Nephron progenitor cell (in vitro differentiated cells): ENCODE measurements at regions not wholly inside any gene's neighbourhood (a gene's known extent, or its start where the extent isn't known, plus 50 kb on each side); places are given as distances from the start of the nearest gene placed in this dataset.

ENCODE experiments used
- DNase-seq: peaks from one replicate; pipeline ENCODE4 v3.0.0; 2021
- H3K27ac Mint-ChIP-seq: 2 replicates; pipeline ENCODE4 v1.8.0; 2021; ENCODE audit warnings: mild to moderate bottlenecking, moderate library complexity, mixed read lengths
- H3K27me3 Mint-ChIP-seq: 2 replicates; pipeline ENCODE4 v1.8.0; 2021; ENCODE audit warnings: mild to moderate bottlenecking, low read depth, mixed read lengths; ENCODE audit not compliant: poor library complexity
- H3K36me3 Mint-ChIP-seq: 2 replicates; pipeline ENCODE4 v1.8.0; 2021; ENCODE audit warnings: low read depth, mixed read lengths
- H3K4me1 Mint-ChIP-seq: 2 replicates; pipeline ENCODE4 v1.8.0; 2021; ENCODE audit warnings: mixed read lengths
- H3K4me3 Mint-ChIP-seq: 2 replicates; pipeline ENCODE4 v1.8.0; 2021; ENCODE audit warnings: mild to moderate bottlenecking, moderate library complexity, mixed read lengths
- H3K9me3 Mint-ChIP-seq: 2 replicates; pipeline ENCODE4 v1.8.0; 2021; ENCODE audit warnings: mild to moderate bottlenecking, moderate library complexity, mixed read lengths
- TF ChIP-seq, protein P1 (sequence below): fragments of 200-600 bp; sonication (generic); IDR thresholded peaks from 2 replicates; pipeline ENCODE4 v1.5.0; 2021; ENCODE audit warnings: antibody characterized with exemption

GRCh38 chr7:46026741-46027140 is 105.7 kb upstream of the IGFBP3 start:
- Mint-ChIP-seq H3K4me1 (peaks cover 12% of the 10 kb centered on the region), H3K27ac (no peak overlapping the region), H3K4me3 (no peak overlapping the region), H3K27me3 (peaks cover 5% of the 10 kb centered on the region), H3K36me3 (peaks cover 5% of the 10 kb centered on the region), H3K9me3 (peaks cover 14% of the 10 kb centered on the region)
- DNase-seq: no peak
- TF ChIP-seq, protein P1, sequence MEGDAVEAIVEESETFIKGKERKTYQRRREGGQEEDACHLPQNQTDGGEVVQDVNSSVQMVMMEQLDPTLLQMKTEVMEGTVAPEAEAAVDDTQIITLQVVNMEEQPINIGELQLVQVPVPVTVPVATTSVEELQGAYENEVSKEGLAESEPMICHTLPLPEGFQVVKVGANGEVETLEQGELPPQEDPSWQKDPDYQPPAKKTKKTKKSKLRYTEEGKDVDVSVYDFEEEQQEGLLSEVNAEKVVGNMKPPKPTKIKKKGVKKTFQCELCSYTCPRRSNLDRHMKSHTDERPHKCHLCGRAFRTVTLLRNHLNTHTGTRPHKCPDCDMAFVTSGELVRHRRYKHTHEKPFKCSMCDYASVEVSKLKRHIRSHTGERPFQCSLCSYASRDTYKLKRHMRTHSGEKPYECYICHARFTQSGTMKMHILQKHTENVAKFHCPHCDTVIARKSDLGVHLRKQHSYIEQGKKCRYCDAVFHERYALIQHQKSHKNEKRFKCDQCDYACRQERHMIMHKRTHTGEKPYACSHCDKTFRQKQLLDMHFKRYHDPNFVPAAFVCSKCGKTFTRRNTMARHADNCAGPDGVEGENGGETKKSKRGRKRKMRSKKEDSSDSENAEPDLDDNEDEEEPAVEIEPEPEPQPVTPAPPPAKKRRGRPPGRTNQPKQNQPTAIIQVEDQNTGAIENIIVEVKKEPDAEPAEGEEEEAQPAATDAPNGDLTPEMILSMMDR: no peak

- no peak for DNase-seq
- TF ChIP-seq, protein P1: no peak
- H3K9me3 Mint-ChIP-seq: no peaks in the 10 kb centered on the region
- H3K4me3 Mint-ChIP-seq: no peak overlapping the region
- peaks cover 12% of the 10 kb centered on the region for H3K4me1 Mint-ChIP-seq
- no peaks in the 10 kb centered on the region for H3K36me3 Mint-ChIP-seq
- peaks cover 8% of the 10 kb centered on the region for H3K27me3 Mint-ChIP-seq
- H3K27ac Mint-ChIP-seq: no peak overlapping the region
Observed at GRCh38 chr7:46024263-46024916, 103.3 kb upstream of the IGFBP3 start.

DNA sequence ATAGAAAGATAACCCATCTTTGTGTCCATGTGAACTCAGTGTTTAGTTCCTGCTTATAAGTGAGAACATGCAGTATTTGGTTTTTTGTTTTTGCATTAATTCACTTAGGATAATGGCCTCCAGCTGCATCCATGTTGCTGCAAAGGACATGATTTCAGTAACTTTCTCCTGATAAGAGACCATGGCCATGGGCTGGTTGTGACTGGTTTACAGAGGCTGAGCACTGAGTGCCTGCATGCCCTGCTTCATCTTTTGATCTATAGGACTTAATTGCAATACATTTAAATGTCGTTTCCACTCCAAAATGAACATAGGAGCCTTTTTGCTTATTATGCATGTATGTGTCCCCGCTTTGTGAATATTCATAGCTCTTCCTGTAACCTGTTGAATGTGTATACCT is 101.3 kb upstream of the IGFBP3 start:
- H3K27ac Mint-ChIP-seq: no peak overlapping the region

DNA sequence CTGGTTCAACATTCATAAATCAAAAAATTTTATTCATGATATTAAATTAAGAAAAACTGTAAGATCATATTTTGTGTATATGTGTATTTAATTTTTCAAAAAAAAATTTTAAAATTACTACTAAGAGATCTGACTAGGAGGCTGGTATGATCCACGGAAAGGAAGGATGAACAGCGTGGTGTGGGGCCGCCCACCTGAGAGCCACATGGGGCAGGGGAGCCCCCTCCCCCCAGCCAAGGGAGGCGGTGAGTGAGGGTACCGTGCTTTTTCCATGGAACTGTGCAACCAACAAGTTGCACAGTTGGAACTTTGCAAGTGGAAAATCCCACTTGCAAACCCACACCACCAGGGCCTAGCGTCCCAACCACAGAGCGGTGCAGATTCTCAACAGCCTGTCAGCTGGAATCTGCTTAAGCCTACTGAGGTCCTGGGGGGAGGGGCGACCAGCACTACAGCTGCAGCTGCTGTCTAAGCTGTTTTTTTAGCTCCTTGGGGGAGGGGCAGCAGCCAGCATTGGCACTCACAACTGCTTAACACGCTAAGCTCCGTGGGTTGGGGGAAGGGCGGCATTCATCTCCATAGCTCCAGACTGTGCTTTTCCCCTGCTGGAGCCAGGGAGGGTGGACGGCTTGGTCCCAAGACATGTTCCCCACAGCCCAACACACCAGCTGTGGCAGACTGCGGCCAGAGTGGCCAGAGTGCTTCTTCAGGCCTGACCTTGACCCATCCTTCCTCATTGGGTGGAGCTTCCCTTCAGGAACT is 94.2 kb upstream of the IGFBP3 start:
- H3K27me3 Mint-ChIP-seq: peaks cover 12% of the 10 kb centered on the region
- H3K36me3 Mint-ChIP-seq: peaks cover 9% of the 10 kb centered on the region
- peaks cover 22% of the 10 kb centered on the region for H3K9me3 Mint-ChIP-seq
- no peak overlapping the region for H3K4me3 Mint-ChIP-seq
- peak; percentile 73 for DNase-seq
- peaks cover 33% of the 10 kb centered on the region for H3K4me1 Mint-ChIP-seq
- no peak overlapping the region for H3K27ac Mint-ChIP-seq
- TF ChIP-seq, protein P1: no peak

More for the DNA sequence above, 101.3 kb upstream of the IGFBP3 start:
- H3K27me3 Mint-ChIP-seq: peaks cover 15% of the 10 kb centered on the region
- DNase-seq: no peak
- peaks cover 8% of the 10 kb centered on the region for H3K36me3 Mint-ChIP-seq
- TF ChIP-seq, protein P1: no peak
- H3K4me3 Mint-ChIP-seq: no peak overlapping the region
- H3K9me3 Mint-ChIP-seq: peaks cover 13% of the 10 kb centered on the region
- peaks cover 12% of the 10 kb centered on the region for H3K4me1 Mint-ChIP-seq

DNA sequence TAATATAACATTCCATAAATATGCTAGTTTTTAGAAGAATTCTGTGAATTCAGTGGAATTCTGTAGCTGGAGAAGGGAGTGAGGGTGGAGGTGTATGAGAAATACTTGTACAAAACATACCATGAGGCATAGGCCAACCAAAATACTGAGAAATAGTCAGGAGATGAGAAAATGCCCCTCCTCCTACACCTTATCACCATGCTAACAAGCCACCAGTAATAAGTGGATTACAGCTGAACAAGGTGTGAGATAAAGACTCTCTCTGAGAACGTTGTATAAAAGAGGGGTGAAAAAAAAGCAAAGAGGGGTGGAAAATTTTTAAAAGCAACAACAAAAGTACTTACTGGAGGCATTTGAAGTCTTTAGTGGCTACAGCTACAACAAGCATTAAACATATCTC is 90.4 kb upstream of the IGFBP3 start:
- no peak overlapping the region for H3K4me3 Mint-ChIP-seq
- no peaks in the 10 kb centered on the region for H3K36me3 Mint-ChIP-seq
- TF ChIP-seq, protein P1: no peak
- H3K9me3 Mint-ChIP-seq: peaks cover 1% of the 10 kb centered on the region
- peak overlapping the region; percentile 8 for H3K27ac Mint-ChIP-seq
- no peak for DNase-seq
- peaks cover 38% of the 10 kb centered on the region for H3K4me1 Mint-ChIP-seq
- H3K27me3 Mint-ChIP-seq: peaks cover 2% of the 10 kb centered on the region
